ENCODE measurements at regions not wholly inside any gene's neighbourhood (a gene's known extent, or its start where the extent isn't known, plus 50 kb on each side); places are given as distances from the start of the nearest gene placed in this dataset.
"Not testable (repeated sequence)": the region's sequence is repeated elsewhere in the genome, so short reads cannot be mapped to it uniquely, and the experiment has no call there.

GRCh38 chr6:157727629-157728182 lies 95.3 kb upstream of the SNX9 start:
- no peak for DNase-seq

GRCh38 chr6:157728183-157728881 lies 94.7 kb upstream of the SNX9 start:
- DNase-seq = no peak

- DNase-seq = no peak
Measured at GRCh38 chr6:157731221-157731620, 91.8 kb upstream of the SNX9 start.

GRCh38 chr6:157732007-157732406 lies 91.0 kb upstream of the SNX9 start:
- no peak for DNase-seq

- no peak for DNase-seq
Measured at GRCh38 chr6:157732416-157733161, 90.5 kb upstream of the SNX9 start.

GRCh38 chr6:157736555-157736954 lies 86.5 kb upstream of the SNX9 start:
- DNase-seq = not testable (repeated sequence)

GRCh38 chr6:157741321-157741947 lies 81.6 kb upstream of the SNX9 start:
- no peak for DNase-seq

- DNase-seq = no peak
Measured at GRCh38 chr6:157741948-157742556, 81.0 kb upstream of the SNX9 start.

- DNase-seq = no peak
Measured at GRCh38 chr6:157744102-157744601, 78.9 kb upstream of the SNX9 start.

- DNase-seq = no peak
Measured at GRCh38 chr6:157746897-157747296, 76.1 kb upstream of the SNX9 start.

- DNase-seq = no peak
Measured at GRCh38 chr6:157747370-157747769, 75.7 kb upstream of the SNX9 start.

- no peak for DNase-seq
Measured at GRCh38 chr6:157748839-157749571, 74.0 kb upstream of the SNX9 start.

GRCh38 chr6:157750973-157751372 lies 72.1 kb upstream of the SNX9 start:
- DNase-seq = not testable (repeated sequence)

- DNase-seq = no peak
Measured at GRCh38 chr6:157751547-157752200, 71.4 kb upstream of the SNX9 start.

- not testable (repeated sequence) for DNase-seq
Measured at GRCh38 chr6:157752879-157753278, 70.2 kb upstream of the SNX9 start.

- DNase-seq = no peak
Measured at GRCh38 chr6:157753291-157753690, 69.8 kb upstream of the SNX9 start.

GRCh38 chr6:157753801-157754200 lies 69.2 kb upstream of the SNX9 start:
- DNase-seq = not testable (repeated sequence)

- no peak for DNase-seq
Measured at GRCh38 chr6:157754351-157754750, 68.7 kb upstream of the SNX9 start.

GRCh38 chr6:157755032-157755745 lies 67.9 kb upstream of the SNX9 start:
- no peak for DNase-seq

- DNase-seq = no peak
Measured at GRCh38 chr6:157755746-157756411, 67.2 kb upstream of the SNX9 start.
